Calu3 (cell line): ENCODE measurements at regions not wholly inside any gene's neighbourhood (a gene's known extent, or its start where the extent isn't known, plus 50 kb on each side); places are given as distances from the start of the nearest gene placed in this dataset.

Source experiments
- BruUV-seq: library from RNA; stranded (reverse); fragments of 400-500 nt; replicated peaks from 2 replicates; lab custom pipeline; 2021; lab: Mats Ljungman, UMichigan
- CTCF ChIA-PET: fragments of 300-600 bp; sonication (Branson Sonifier 250); formaldehyde crosslinking; loops from one replicate; lab custom pipeline; 2022; ENCODE audit warnings: antibody characterized with exemption; lab: Charles Lee
- DNase-seq: peaks from one replicate; pipeline ENCODE4 v3.0.0; 2022
- H3K27ac Mint-ChIP-seq: one replicate; pipeline ENCODE4 v1.8.0; 2022; ENCODE audit warnings: mixed read lengths; ENCODE audit not compliant: unreplicated experiment
- H3K27me3 Mint-ChIP-seq: one replicate; pipeline ENCODE4 v1.8.0; 2022; ENCODE audit warnings: mixed read lengths; ENCODE audit not compliant: unreplicated experiment
- H3K36me3 Mint-ChIP-seq: one replicate; pipeline ENCODE4 v1.8.0; 2022; ENCODE audit warnings: mild to moderate bottlenecking, moderate library complexity, mixed read lengths; ENCODE audit not compliant: insufficient read depth, unreplicated experiment
- H3K4me1 Mint-ChIP-seq: one replicate; pipeline ENCODE4 v1.8.0; 2022; ENCODE audit warnings: mild to moderate bottlenecking, low read depth, mixed read lengths; ENCODE audit not compliant: unreplicated experiment
- H3K4me3 Mint-ChIP-seq: one replicate; pipeline ENCODE4 v1.8.0; 2022; ENCODE audit warnings: mild to moderate bottlenecking, low read depth, moderate library complexity, mixed read lengths; ENCODE audit not compliant: unreplicated experiment
- H3K9me3 Mint-ChIP-seq: one replicate; pipeline ENCODE4 v1.8.0; 2022; ENCODE audit warnings: low read depth, mixed read lengths; ENCODE audit not compliant: unreplicated experiment
- CTCF ChIP-seq: fragments of 200-600 bp; IDR thresholded peaks from one replicate; pipeline ENCODE4 v1.8.0; 2022; ENCODE audit warnings: antibody characterized with exemption; ENCODE audit not compliant: unreplicated experiment
- intact Hi-C: fragments of 100-400 bp; cut with micrococcal nuclease; formaldehyde crosslinking; loops from one replicate; pipeline ENCODE4 v1.10.0; 2022; ENCODE audit not compliant: unreplicated experiment

GRCh38 chr12:68534108-68534507, 76.6 kb upstream of the RAP1B start:
- Mint-ChIP-seq H3K27me3 (no peaks in the 10 kb centered on the region), H3K4me3 (no peak overlapping the region), H3K9me3 (no peaks in the 10 kb centered on the region), H3K27ac (no peak overlapping the region), H3K4me1 (no peaks in the 10 kb centered on the region), H3K36me3 (no peaks in the 10 kb centered on the region)
- no peak for TF ChIP-seq CTCF
- CTCF ChIA-PET: interaction anchor here (0.6 to 0.7 kb wide), 2 partner anchors 436 to 1402 kb away, joined by 3 to 4 read pairs; no protein-coding TSS in a partner anchor
- DNase-seq: no peak
- intact Hi-C loops: no loop called here
- no TSS peak for BruUV-seq

GRCh38 chr12:68536885-68537485, 73.7 kb upstream of the RAP1B start:
- no peak for DNase-seq
- CTCF ChIA-PET: no interaction called here
- no peak for TF ChIP-seq CTCF
- H3K4me1 Mint-ChIP-seq: peaks cover 7% of the 10 kb centered on the region
- H3K4me3 Mint-ChIP-seq: no peak overlapping the region
- H3K36me3 Mint-ChIP-seq: no peaks in the 10 kb centered on the region
- BruUV-seq: no TSS peak
- intact Hi-C loops: no loop called here
- no peak overlapping the region for H3K27ac Mint-ChIP-seq
- no peaks in the 10 kb centered on the region for H3K27me3 Mint-ChIP-seq
- H3K9me3 Mint-ChIP-seq: peaks cover 4% of the 10 kb centered on the region

GRCh38 chr12:68537571-68537970, 73.1 kb upstream of the RAP1B start:
- no peak overlapping the region for H3K4me3 Mint-ChIP-seq
- DNase-seq: no peak
- H3K4me1 Mint-ChIP-seq: peaks cover 7% of the 10 kb centered on the region
- no TSS peak for BruUV-seq
- intact Hi-C loops: no loop called here
- TF ChIP-seq CTCF: no peak
- H3K27me3 Mint-ChIP-seq: no peaks in the 10 kb centered on the region
- peaks cover 4% of the 10 kb centered on the region for H3K9me3 Mint-ChIP-seq
- H3K27ac Mint-ChIP-seq: no peak overlapping the region
- CTCF ChIA-PET: interaction anchor here (0.8 kb wide), 1 partner anchor 179 kb away, joined by 3 read pairs; no protein-coding TSS in a partner anchor
- no peaks in the 10 kb centered on the region for H3K36me3 Mint-ChIP-seq

DNA sequence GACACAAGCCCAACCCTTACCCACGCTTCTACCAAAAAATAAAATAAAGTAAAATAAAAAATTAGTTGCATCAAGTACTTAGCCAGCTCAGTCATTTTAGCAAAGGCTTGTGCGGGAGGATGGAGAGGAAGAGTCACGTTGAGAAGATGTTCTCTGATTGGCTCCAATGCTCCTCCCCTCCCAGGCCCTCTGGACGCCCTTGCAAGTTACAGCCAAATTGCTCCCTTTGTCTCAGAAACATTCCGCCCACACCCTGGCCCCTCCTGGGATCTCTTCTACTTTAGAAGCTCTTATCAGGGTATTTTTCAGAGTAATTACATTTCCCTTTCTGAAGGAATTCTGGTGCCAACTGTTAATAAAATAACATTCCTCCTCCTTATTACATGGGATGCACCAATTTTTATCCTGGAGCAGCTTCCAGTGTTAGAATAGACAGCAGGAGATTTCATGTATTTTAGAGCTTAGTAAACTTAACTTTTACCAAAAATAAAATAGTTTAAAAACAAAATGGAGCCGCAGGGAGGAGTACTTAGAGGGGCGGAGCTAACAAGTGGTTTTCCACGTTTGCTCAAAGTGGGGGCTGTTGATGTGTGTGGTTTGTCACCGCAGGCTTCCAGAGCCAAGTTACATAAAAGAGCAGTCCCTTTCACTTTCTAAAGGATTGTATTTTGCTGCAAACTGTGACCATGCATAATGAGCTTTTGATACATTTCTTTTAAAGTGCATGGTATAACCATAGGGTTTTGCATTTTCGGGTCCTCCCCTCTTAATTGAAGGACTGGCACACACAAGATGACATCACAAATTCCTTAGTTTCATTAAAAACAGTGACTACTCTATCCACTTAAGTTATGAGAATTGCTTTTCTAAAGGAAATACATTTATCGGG, 71.7 kb upstream of the RAP1B start:
- H3K27ac Mint-ChIP-seq: no peak overlapping the region
- CTCF ChIA-PET: interaction anchor here (0.8 kb wide), 2 partner anchors 44 to 180 kb away, joined by 3 to 4 read pairs; no protein-coding TSS in a partner anchor
- no peaks in the 10 kb centered on the region for H3K36me3 Mint-ChIP-seq
- no peaks in the 10 kb centered on the region for H3K27me3 Mint-ChIP-seq
- peaks cover 4% of the 10 kb centered on the region for H3K9me3 Mint-ChIP-seq
- TF ChIP-seq CTCF: no peak
- no TSS peak for BruUV-seq
- no peak overlapping the region for H3K4me3 Mint-ChIP-seq
- peaks cover 7% of the 10 kb centered on the region for H3K4me1 Mint-ChIP-seq
- intact Hi-C loops: no loop called here
- DNase-seq: no peak
